GM21515 (cell line): ENCODE measurements at regions not wholly inside any gene's neighbourhood (a gene's known extent, or its start where the extent isn't known, plus 50 kb on each side); places are given as distances from the start of the nearest gene placed in this dataset.
"Not testable (repeated sequence)": the region's sequence is repeated elsewhere in the genome, so short reads cannot be mapped to it uniquely, and the experiment has no call there.

Experiments
- ATAC-seq: cut with Tn5 transposase; IDR thresholded peaks from one replicate; pipeline ENCODE4 v1.9.1; 2021; ENCODE audit not compliant: unreplicated experiment

DNA sequence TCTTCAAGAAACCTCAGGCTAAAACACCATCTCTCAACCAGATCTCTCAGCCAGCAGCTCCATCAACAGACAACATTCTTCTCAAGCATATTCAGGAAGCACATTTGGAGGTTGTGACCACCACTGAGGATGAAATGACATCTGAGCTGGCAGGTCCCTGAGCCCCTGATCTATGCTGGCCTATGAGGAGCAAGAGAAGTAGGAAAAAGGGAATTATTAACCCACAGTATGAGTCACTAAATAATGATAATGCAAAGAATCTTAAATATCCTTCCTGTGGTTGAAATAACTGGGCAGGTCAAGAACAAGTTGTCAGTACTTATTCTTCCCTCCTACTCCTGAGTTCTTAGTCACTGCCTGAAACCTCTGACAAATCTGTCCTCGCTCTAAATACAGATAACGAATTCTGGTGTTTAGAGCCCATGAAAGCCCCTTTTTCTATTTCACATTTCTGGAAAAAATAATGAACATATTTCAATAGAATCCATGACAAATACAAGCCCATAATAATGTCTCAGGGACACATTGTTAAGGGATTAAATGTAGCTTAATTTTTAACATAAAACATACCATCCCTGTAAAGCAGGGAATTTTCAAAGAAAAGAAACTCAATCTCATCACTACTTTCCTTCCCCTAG lies 225.8 kb upstream of the IRS2 start:
- no peak for ATAC-seq

DNA sequence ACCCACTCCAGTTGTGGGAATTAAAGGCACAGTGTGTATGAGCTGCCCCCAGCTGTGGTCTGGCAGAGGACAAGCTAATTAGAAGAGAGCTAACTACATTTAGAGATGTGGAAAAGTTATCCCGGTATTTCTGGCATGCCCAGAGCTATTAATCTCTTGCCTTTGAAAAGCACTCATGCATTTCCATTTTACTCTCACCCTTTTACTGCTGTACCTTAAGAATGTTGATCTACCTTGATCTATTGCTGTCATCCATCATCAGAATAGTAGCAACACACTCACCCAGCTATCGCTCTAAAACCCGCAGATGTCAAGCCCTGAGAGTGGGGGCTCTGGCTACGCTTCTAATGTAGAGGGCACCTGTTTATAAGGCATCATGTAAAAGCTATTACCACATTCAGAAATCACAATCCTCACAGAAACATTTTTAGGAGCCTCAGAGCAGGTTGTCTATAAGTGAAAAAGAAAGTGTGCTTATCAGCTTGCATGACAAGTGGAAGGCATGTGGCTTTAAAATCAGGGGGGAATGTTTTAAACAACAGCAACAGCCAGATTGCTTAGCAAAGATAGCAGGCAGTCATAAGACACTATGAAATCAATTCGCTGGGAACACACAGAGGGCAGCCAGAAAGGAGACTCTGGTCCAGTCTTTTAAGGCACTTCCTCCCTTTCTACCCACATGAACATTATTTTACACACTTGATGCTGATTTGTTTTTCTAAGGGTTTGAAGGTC lies 224.2 kb upstream of the IRS2 start:
- no peak for ATAC-seq

DNA sequence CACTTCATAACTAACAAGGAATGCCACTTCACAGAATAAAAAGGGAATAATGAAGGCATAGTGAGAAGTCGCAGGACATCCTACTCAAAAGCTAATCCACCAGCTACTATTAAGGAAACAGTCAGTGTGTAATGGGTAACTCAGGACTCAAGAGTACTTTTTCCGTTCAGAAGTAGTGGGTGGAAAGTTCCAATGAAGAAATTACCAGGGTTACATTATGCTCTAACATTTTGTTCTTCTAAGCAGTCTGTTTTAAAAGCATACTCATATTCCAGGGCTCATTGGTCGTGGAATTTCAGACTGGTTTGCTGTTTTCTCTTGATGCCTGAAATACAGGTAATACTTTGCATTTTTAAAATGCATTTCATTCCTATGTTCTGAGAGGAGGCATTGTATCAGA lies 222.4 kb upstream of the IRS2 start:
- ATAC-seq = no peak

DNA sequence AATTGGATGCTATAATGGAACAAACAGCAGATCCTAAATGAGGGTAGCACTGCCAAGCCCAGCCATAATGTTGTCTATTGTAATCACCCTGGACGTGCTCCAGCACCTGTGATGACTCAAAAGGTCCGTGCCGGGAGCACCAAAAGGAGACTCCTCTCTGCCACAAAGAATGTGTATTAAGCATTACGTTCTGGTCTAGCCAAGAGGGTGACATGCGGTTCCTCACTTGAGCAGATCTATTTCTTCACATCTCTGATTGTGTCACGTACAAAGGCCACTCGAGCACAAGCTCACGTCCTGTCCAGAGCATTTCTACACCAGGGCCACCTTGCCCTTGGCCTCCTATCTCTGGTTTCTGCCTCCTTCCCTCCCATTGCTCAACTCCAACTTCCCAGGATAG lies 219.9 kb upstream of the IRS2 start:
- no peak for ATAC-seq

DNA sequence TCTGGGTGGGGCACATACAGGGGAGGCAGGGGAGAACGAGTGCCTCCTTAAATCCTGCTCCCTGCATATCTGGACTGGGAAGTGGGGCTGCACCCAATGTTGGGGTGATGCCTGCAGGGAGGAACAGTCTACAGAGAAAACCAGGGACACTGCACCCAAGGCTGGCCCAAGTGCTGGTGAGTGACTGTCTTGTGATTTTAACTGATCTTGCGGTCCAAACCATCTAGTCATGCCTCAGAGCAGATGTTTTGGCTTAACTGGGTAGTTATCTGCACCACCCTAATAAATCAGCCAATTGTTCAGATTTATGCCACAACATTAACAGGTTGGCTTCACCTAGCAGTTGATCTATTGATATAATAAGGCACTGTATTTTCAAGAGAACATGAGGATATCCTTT lies 219.2 kb upstream of the IRS2 start:
- ATAC-seq = no peak

DNA sequence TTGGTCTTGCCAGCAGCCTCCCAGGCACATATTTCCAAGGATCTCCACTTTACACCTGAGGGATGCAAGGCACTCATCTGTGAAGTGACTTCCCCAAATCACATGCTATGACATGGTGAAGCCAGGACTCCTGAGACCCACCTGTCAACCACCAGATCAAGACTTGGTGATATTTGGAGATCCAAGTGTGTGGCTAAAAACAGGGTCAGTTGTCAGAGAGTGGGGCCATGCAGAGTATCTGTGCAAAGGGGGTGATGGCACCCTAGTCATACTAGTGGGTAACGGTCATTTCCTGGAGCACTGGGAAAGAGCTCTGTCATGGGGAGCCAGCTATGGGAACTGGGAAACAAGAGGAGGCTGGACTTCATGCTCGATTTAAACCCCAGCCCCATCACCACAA lies 218.4 kb upstream of the IRS2 start:
- no peak for ATAC-seq

DNA sequence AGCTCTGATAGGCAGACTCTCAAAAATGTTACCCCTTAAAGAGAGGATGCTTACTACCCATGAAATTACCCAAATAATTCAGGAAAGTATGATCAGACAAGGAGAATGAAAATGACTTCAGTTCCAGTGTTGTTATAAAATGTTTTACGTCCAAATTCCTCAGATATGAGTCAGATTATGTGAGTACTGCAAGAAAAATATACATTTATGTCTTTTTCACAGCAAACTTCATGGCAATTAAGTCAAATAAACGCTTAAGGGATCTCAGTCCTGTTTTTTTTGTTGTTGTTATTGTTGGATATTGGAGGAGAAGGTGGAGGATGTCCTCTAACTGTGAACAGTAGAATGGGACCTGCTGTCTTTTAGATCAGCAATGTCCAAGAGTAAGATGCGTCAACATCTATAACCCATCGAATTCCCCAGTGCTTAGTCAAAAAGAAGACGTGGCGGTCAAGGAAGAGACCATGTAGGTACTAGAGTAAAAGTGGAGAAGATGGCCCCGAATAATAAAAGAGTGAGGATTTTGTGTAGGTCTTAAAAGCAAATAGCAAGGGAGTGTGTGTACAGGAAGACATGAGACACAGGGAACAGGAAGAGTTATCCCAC lies 215.4 kb upstream of the IRS2 start:
- no peak for ATAC-seq

DNA sequence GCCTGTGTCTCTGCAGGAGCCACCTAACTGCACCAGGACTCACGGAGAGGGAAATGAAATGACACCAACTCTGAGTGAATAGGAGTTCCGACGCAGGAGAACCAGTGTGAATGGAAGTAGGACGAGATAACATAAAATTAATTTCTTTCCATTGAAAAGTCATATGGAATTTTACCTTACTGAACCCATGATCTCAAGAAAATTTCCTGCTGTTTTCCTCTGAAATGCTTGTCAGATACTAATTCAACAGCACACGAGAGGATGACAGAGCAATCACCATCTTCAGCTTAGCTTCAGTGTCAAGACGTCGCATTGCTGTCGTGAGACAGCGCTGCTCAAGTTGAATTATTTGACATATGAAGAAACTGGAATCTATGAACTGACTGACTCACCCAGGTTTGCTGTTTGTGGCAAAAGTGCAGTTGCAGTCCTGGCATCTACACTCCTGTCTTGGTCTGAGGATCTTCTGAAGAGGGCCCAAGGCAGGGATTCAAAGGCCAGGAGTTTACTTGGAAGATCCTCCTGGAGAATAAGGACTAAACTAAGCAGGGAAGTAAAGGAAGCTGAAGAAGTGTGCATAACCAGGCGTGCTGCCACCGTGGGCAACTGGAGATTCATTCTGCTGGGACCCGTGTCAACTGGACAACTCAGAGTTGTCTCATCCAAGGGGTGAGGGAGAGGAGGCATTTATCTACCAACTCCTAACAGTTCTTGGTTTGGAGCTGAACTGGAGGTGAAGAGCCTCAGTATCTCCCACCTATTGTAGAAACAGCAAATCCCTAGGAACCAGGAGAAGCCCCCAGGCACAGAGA lies 214.4 kb upstream of the IRS2 start:
- ATAC-seq = no peak

DNA sequence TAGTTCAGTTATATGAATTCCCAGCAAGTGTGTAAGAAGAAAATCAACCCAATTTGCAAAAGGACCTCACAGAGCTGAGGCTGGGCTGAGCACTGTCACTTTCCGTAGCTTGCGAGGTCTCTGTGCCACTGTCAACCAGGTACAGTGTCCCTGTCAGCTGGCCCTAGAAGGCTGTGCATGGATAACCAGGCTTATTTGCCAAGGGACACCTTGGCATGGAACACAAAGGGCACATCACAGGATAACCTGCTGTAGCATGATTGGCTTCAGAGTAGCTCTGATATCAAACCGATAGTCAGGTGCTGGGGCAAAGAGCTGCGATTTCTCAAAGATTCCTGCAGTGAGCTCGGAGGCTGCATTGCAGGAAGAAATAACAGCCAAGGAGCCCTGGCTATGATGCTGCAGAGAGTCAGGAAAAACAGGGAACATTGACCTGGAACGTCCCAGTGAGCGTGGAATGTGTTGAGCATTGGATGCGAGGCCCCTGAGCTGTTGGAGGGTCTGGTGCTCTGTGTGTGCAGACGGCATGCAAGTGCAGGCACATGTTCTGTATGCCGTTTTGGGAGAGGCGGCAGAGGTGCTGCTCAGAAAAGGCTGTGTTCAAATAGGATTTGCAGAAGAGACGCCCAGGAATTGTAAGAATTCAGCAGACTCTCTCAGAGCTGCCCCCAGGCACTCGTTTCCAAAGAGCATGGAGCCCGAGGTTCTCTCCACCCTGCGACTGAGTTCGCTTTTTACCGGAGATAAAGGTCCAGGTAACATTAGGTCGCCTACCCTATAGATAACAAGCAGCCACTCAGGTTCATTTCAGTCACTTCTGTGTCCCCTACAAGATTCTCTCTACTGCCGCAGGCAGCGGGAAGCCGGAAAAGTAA lies 213.5 kb upstream of the IRS2 start:
- ATAC-seq = no peak

DNA sequence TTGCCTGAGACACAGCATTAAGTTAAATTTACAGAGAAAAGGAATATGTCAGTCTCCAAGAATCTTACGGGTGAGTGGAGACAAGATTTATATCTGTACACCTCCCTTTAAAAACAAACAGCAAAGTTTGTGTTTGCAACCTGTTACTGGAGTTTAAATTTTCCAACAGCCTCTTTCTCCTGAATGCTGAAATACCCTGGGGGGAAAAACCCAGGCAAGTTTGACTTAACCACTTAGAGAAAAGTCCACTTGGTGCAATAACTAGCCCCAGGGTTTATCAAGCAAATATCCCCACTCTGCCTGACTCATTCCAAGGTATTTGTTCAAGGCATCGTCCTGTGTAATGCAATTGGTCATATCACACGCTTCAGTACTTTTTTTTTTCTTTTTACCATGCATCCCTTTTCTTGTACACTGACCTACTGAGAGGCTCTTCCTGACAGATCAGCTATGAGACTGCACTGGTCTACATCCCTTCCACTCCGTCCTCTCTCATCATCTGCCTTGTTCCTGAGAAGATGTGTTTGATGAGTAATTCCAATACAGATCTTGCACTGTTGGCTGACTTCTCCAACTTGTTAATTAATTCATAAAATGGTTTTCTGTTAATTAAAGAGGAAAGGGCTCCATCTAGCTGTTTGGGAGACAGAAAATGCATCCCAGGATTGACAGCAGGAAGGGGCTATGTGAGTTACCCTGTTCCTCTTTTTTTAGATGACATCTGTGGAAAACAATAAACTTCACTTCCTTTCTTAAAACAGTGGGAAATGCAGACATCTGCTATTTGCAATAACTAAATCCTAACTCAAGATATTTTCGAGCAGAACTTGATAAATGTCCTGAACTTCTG lies 212.5 kb upstream of the IRS2 start:
- ATAC-seq = no peak

DNA sequence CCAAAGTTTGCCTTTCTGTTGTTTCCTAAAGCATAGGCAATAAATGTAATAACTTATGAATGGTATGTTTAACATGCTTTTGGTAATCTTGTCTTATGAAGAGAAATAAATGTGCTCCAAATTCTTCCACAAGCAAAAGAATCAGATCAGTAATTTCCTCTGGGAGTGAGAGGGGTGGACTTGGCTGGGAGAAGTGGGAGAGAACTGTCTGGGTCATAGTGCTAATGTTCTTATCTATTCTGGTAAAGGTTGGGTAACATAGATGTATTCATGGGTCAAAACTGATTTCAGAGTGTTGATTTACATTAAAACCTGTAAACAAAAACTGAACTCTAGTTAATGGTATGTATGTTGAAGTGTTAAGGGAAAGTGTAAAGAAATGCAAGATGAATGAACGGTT lies 211.7 kb upstream of the IRS2 start:
- ATAC-seq = no peak

DNA sequence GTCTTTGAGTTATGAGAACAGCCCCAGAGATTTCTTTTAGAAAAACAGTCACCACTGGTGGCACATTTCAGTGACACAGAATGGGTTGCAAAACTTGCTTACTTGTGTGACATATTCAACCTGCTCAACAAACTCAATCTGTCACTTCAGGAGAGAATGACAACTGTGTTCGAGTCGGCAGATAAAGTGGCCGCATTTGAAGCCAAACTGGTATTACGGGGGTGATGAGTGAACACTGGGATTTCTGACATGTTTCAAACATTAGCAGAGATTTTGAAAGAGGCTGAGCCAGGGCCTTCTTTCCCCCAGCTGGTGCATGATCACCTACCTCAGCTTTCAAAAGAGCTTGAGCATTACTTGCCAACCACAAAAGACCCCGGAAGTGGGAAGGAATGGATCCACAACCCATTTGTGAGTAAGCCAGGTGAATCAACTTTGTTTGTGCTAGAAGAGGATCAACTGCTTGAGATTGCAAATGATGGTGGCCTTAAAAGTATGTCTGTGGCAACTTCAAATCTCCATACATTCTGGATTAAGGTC lies 210.7 kb upstream of the IRS2 start:
- ATAC-seq = not testable (repeated sequence)

DNA sequence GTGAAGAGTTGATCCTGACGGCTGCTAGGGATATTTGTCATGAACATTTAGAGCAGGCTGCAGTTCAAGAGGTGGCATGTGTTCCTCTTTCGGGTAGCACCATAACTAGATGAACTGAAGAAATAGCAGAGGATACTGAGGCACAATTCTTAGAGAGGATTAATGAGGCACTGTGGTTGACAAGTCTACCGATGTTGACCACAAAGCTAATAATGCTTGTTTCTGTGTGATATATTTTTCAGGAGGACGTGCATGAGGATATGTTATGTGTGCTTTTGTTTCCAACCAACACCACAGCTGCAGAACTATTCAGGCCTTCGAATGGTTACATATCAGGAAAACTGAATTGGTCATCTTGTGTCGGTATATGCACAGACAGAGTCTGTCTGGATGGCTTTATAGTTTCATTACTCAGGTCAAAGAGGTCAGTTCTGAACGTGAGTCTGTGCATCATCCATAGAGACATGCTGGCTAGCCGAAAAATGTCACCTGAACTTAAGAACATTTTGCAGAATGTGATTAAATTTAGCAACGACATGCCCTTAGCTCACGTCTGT lies 210.1 kb upstream of the IRS2 start:
- ATAC-seq = no peak

DNA sequence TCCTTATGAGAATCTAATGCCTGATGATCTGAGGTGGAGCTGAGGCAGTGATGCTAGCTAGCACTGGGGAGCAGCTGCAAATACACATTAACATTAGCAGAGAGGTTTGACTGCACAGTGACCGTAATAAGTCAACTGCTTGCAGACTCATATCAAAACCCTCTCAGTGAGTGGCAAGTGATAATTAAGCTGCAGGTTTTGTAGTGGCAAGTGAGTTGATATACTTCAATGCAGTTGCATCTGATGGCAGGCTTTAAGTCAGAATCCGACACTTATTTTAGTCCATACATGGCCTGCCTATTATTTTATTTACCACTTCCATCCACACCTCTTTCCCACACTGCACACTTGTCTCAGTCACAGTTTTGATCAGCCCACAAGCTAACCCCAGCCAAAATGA lies 209.2 kb upstream of the IRS2 start:
- no peak for ATAC-seq

DNA sequence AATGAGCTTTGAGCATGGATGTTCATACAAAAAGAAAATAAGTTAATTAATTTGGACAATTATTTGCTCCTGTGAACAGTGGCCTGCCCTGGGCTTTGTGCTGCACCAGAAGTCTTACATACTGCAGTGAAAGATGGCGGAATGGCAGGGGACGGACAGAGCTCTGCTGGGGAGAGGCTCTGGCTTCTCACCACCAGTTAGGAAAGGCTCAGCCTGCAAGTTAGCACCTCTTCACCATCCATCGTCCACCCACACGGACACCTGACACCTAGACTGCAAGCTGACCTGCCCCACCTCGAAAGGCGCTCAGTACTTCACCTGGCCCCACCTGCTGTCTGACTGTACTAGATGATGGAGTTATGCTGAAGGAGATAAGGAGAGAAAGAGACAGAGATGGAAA lies 203.9 kb upstream of the IRS2 start:
- ATAC-seq = no peak

DNA sequence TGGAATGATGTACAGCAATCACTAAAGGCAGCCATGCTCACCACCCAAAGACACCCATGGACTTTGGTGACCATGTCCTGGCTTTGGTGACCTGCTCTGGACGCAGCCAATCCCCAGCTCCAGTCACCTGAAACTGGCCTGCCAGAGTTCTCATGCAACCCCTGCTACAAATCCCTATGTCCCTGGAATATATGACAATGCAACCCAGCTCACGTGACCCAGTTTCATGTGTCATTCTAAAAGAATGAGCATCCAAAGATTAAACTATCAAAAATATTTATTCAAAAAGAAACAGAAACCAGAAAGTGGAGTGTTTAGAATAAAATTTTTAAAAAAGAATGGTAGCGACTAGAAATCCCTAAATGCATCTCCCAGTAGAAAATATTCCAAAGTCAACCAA lies 203.3 kb upstream of the IRS2 start:
- ATAC-seq = no peak

DNA sequence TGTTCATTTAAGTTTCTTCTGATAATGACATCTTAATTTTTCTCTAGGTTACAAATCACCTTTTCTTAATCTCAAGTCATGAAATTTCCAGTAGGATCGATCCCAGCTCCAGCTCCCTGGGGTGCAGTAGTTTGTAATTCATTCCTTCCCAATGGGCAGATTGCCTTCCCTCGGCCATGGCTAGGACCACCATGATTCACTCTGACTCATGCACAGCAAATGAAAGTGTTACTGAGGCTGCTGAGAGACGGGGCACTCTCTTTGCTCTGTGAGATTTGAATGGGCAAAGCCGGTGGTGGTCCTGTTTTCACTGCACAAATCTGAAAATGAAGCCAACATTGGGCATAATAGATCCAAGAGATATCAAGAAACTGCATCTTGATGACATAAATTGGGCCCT lies 202.8 kb upstream of the IRS2 start:
- no peak for ATAC-seq

DNA sequence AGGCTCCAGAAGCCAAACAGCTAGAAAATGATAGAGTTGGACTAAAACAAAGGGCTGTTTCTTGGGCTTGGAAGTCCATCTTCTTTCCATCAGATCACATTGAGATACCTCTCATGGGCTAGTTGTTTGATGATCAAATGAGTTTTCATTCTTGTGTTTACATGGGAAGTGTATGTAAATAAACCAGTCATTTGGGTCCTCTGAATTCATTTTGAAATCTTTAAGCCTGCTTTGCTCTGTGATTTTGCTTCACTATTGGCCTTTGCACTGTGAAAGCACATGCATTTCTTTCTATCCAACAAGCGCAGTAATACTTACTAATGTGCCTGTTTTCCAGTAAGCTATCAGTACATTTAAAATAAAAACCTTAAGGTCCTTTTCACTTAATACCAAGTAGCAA lies 200.5 kb upstream of the IRS2 start:
- no peak for ATAC-seq

DNA sequence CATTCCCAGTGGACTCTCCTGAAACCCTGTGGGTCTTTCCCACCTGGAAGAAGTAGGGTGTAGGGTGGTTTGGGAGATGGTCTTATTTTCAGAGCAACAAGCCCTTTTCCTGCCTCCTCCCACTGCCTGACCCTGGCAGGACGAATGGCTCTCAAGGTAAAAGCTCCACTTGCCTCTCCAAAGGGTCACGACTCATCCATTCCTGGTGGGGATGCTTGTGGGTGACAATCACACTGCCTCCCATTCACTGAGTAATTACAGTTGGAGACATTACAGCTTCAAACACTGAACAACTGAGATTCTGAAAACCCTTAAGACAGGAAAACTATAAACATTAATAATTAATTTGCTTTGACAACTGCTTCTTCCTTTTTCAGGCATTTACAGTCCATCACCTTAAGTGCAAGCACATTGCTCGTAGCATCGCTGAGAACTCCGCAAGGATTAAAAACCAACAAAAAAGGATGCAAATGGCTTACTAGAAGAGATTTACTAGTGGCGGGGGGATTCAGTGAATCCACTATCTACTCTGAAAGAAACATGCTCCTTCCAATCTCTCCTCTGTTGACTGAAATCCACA lies 199.6 kb upstream of the IRS2 start:
- ATAC-seq = no peak
